GM23338 (cell line): ENCODE measurements at regions not wholly inside any gene's neighbourhood (a gene's known extent, or its start where the extent isn't known, plus 50 kb on each side); places are given as distances from the start of the nearest gene placed in this dataset.

Experiments
- ATAC-seq: fragments of 200-7000 bp; cut with Tn5 transposase; 3 replicates; pipeline ENCODE4 v1.9.1; 2020
- DNase-seq: peaks from one replicate; pipeline ENCODE4 v3.0.0-alpha.2; 2015; ENCODE audit warnings: low spot score
- H2AFZ ChIP-seq: fragments of 200-600 bp; sonication (generic); 2 replicates; pipeline ENCODE4 v1.8.0; 2016; ENCODE audit warnings: antibody characterized with exemption, mild to moderate bottlenecking, moderate library complexity
- H3F3A ChIP-seq: fragments of 200-600 bp; sonication (generic); replicated peaks from 2 replicates; pipeline ENCODE4 v1.8.0; 2017; ENCODE audit warnings: antibody characterized with exemption, mixed run types, low read depth
- H3K27ac ChIP-seq: fragments of 200-600 bp; sonication (generic); 2 replicates; pipeline ENCODE4 v1.6.1; 2016; ENCODE audit warnings: low read depth
- H3K27me3 ChIP-seq: fragments of 200-600 bp; sonication (generic); 2 replicates; pipeline ENCODE4 v1.8.0; 2016; ENCODE audit warnings: mild to moderate bottlenecking, mixed run types, moderate library complexity; ENCODE audit not compliant: insufficient read depth
- H3K36me3 ChIP-seq: fragments of 200-600 bp; sonication (generic); 2 replicates; pipeline ENCODE4 v1.8.0; 2016; ENCODE audit warnings: mild to moderate bottlenecking; ENCODE audit not compliant: insufficient read depth
- H3K4me1 ChIP-seq: fragments of 200-600 bp; sonication (generic); 2 replicates; pipeline ENCODE4 v1.8.0; 2016; ENCODE audit warnings: mild to moderate bottlenecking, moderate library complexity; ENCODE audit not compliant: insufficient read depth
- H3K4me2 ChIP-seq: fragments of 200-600 bp; sonication (generic); 2 replicates; pipeline ENCODE4 v1.7.1; 2017; ENCODE audit warnings: mixed run types
- H3K4me3 ChIP-seq: fragments of 200-600 bp; sonication (generic); 2 replicates; pipeline ENCODE4 v1.6.1; 2016; ENCODE audit warnings: mixed run types
- H3K79me2 ChIP-seq: fragments of 200-600 bp; sonication (generic); replicated peaks from 2 replicates; pipeline ENCODE4 v1.8.0; 2017; ENCODE audit warnings: mild to moderate bottlenecking; ENCODE audit not compliant: insufficient read depth
- H3K9me2 ChIP-seq: fragments of 200-600 bp; sonication (generic); 2 replicates; pipeline ENCODE4 v1.8.0; 2017; ENCODE audit not compliant: insufficient read depth
- H4K20me1 ChIP-seq: fragments of 200-600 bp; sonication (generic); replicated peaks from 2 replicates; pipeline ENCODE4 v1.8.0; 2017; ENCODE audit warnings: mild to moderate bottlenecking; ENCODE audit not compliant: insufficient read depth
- H3K27ac Mint-ChIP-seq: 2 replicates; pipeline ENCODE4 v1.8.0; 2020; ENCODE audit warnings: inconsistent platforms, mild to moderate bottlenecking, moderate library complexity, mixed read lengths
- H3K27me3 Mint-ChIP-seq: 3 replicates; pipeline ENCODE4 v1.8.0; 2022; ENCODE audit warnings: low read depth, mild to moderate bottlenecking, moderate library complexity, mixed read lengths, inconsistent platforms; ENCODE audit not compliant: insufficient read depth, poor library complexity
- H3K36me3 Mint-ChIP-seq: 3 replicates; pipeline ENCODE4 v1.8.0; 2021; ENCODE audit warnings: low read depth, mild to moderate bottlenecking, inconsistent platforms, moderate library complexity, mixed read lengths
- H3K4me1 Mint-ChIP-seq: 3 replicates; pipeline ENCODE4 v1.8.0; 2020; ENCODE audit warnings: mild to moderate bottlenecking, inconsistent platforms, mixed read lengths
- H3K4me3 Mint-ChIP-seq: 3 replicates; pipeline ENCODE4 v1.8.0; 2021; ENCODE audit warnings: moderate library complexity, mild to moderate bottlenecking, inconsistent platforms, mixed read lengths
- H3K9me3 Mint-ChIP-seq: 3 replicates; pipeline ENCODE4 v1.8.0; 2020; ENCODE audit warnings: moderate library complexity, mild to moderate bottlenecking, inconsistent platforms, mixed read lengths
- CREB1 ChIP-seq: fragments of 250-450 bp; sonication (Bioruptor Pico); IDR thresholded peaks from 2 replicates; pipeline ENCODE4 v1.5.0; 2020; ENCODE audit warnings: low read depth, mild to moderate bottlenecking, moderate library complexity
- EZH2 ChIP-seq: fragments of 200-600 bp; sonication (generic); IDR thresholded peaks from one replicate; pipeline ENCODE4 v1.8.0; 2017; ENCODE audit warnings: antibody characterized with exemption, mild to moderate bottlenecking, low read depth; ENCODE audit not compliant: unreplicated experiment
- EZH2phosphoT487 ChIP-seq: fragments of 200-600 bp; sonication (generic); IDR thresholded peaks from one replicate; pipeline ENCODE4 v1.8.1; 2018; ENCODE audit warnings: antibody characterized with exemption; ENCODE audit not compliant: unreplicated experiment
- JUNB ChIP-seq: IDR thresholded peaks from one replicate; pipeline ENCODE4 v1.6.1; 2016; ENCODE audit warnings: antibody characterized with exemption; ENCODE audit not compliant: unreplicated experiment
- NANOG ChIP-seq: IDR thresholded peaks from 2 replicates; pipeline ENCODE4 v1.6.1; 2016; ENCODE audit warnings: antibody characterized with exemption, borderline replicate concordance
- POLR2AphosphoS5 ChIP-seq: IDR thresholded peaks from 2 replicates; pipeline ENCODE4 v1.6.1; 2016; ENCODE audit warnings: antibody characterized with exemption, low read depth
- STAT1 ChIP-seq: IDR thresholded peaks from one replicate; pipeline ENCODE4 v1.6.1; 2016; ENCODE audit warnings: antibody characterized with exemption; ENCODE audit not compliant: unreplicated experiment
- ZNF114 ChIP-seq: fragments of 250-450 bp; sonication (Bioruptor Pico); IDR thresholded peaks from 2 replicates; pipeline ENCODE4 v1.5.0; 2020; ENCODE audit warnings: mild to moderate bottlenecking, moderate library complexity
- ZNF331 ChIP-seq: fragments of 250-450 bp; sonication (Bioruptor Pico); IDR thresholded peaks from 2 replicates; pipeline ENCODE4 v1.5.0; 2020; ENCODE audit warnings: low read depth, mild to moderate bottlenecking, moderate library complexity
- TF ChIP-seq, protein P1 (sequence below): IDR thresholded peaks from one replicate; pipeline ENCODE4 v1.6.1; 2018; ENCODE audit warnings: antibody characterized with exemption; ENCODE audit not compliant: unreplicated experiment
- TF ChIP-seq, protein P2 (sequence below), 2 experiments: fragments of 200-600 bp in 1 of 2; sonication (generic) in 1 of 2; conservative IDR thresholded peaks; 2 replicates each; pipeline versions ENCODE4 v1.5.1 to v1.6.1; 2016 to 2017; ENCODE audit warnings: antibody characterized with exemption in 2 of 2, low read depth in 2 of 2, mild to moderate bottlenecking in 2 of 2, moderate library complexity in 1 of 2

DNA sequence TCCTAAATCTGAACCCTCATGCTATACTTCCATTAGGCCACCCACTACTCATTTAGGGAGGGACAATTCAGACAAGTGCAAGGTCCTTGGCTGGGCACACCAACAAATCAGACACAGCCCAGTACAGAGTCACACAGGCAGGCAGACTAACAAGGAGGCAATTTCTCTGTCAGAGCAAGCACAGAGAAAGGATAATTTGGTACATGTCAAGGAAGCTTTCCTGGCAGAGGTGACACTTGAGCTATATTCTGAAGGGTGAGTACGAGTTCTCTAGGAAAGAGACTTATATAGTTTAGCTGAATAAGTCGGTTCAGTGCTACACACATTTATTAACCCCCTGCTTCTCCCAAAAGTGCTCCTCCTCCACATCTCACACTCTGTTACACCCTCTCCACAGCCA is 455.9 kb downstream of the OMA1 start (continued):
- TF ChIP-seq, protein P1, sequence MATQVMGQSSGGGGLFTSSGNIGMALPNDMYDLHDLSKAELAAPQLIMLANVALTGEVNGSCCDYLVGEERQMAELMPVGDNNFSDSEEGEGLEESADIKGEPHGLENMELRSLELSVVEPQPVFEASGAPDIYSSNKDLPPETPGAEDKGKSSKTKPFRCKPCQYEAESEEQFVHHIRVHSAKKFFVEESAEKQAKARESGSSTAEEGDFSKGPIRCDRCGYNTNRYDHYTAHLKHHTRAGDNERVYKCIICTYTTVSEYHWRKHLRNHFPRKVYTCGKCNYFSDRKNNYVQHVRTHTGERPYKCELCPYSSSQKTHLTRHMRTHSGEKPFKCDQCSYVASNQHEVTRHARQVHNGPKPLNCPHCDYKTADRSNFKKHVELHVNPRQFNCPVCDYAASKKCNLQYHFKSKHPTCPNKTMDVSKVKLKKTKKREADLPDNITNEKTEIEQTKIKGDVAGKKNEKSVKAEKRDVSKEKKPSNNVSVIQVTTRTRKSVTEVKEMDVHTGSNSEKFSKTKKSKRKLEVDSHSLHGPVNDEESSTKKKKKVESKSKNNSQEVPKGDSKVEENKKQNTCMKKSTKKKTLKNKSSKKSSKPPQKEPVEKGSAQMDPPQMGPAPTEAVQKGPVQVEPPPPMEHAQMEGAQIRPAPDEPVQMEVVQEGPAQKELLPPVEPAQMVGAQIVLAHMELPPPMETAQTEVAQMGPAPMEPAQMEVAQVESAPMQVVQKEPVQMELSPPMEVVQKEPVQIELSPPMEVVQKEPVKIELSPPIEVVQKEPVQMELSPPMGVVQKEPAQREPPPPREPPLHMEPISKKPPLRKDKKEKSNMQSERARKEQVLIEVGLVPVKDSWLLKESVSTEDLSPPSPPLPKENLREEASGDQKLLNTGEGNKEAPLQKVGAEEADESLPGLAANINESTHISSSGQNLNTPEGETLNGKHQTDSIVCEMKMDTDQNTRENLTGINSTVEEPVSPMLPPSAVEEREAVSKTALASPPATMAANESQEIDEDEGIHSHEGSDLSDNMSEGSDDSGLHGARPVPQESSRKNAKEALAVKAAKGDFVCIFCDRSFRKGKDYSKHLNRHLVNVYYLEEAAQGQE = no peak
- no peak for TF ChIP-seq STAT1

GRCh38 chr1:58089898-58090534 is 456.5 kb downstream of the OMA1 start:
- Histone ChIP-seq H2AFZ (no peak overlapping the region), H3K4me2 (0 out of 2 replicates have a peak overlapping the region, but pooled peaks have one; percentile 15), H3K9me2 (no peaks in the 10 kb centered on the region), H3K4me3 (no peak overlapping the region), H3K27me3 (no peaks in the 10 kb centered on the region), H3F3A (0 out of 2 replicates have a peak, but pooled peaks cover 3% of the 10 kb centered on the region), H3K4me1 (peaks cover 43% of the 10 kb centered on the region), H3K79me2 (no peaks in the 10 kb centered on the region), H3K36me3 (no peaks in the 10 kb centered on the region), H3K27ac (no peak overlapping the region), H4K20me1 (no peaks in the 10 kb centered on the region)
- Mint-ChIP-seq H3K36me3 (no peaks in the 10 kb centered on the region), H3K9me3 (no peaks in the 10 kb centered on the region), H3K4me3 (no peak overlapping the region), H3K27me3 (peaks cover 2% of the 10 kb centered on the region), H3K4me1 (peaks cover 43% of the 10 kb centered on the region), H3K27ac (no peak overlapping the region)
- ATAC-seq (no peak), DNase-seq (no peak)
- no peak for TF ChIP-seq ZNF114 (CRISPR knock-in tag)
- no peak for TF ChIP-seq POLR2AphosphoS5

DNA sequence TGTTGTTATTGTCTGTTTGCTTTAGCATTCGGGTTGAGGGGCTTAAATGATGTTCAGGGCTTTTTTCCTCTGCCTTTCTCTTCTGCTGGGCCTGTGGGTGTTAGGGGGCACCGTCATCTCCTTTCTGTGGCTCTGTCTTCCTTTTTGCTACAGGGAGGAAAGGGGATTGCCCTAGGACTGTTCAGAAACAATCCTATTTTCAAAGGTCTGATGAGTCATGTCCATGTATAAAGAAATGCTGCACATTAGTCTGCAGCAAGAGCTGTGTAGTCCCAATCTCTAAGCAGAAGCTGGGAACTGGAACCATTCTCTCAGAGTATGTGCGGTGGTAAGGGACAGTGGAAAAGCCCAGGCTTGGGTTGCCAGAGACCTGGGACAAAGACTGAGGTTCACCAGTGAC is 462.3 kb downstream of the OMA1 start:
- no peak overlapping the region for H3K27ac Mint-ChIP-seq
- no peak for TF ChIP-seq STAT1
- TF ChIP-seq ZNF114 (CRISPR knock-in tag) = no peak
- TF ChIP-seq, protein P2, sequence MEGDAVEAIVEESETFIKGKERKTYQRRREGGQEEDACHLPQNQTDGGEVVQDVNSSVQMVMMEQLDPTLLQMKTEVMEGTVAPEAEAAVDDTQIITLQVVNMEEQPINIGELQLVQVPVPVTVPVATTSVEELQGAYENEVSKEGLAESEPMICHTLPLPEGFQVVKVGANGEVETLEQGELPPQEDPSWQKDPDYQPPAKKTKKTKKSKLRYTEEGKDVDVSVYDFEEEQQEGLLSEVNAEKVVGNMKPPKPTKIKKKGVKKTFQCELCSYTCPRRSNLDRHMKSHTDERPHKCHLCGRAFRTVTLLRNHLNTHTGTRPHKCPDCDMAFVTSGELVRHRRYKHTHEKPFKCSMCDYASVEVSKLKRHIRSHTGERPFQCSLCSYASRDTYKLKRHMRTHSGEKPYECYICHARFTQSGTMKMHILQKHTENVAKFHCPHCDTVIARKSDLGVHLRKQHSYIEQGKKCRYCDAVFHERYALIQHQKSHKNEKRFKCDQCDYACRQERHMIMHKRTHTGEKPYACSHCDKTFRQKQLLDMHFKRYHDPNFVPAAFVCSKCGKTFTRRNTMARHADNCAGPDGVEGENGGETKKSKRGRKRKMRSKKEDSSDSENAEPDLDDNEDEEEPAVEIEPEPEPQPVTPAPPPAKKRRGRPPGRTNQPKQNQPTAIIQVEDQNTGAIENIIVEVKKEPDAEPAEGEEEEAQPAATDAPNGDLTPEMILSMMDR (conservative IDR thresholded peaks at IDR 0.05; ENCODE audit: low read depth in 2 of 2) = no peak
- TF ChIP-seq EZH2 = no peak
- no peak for TF ChIP-seq NANOG
- no peak for TF ChIP-seq EZH2phosphoT487
- TF ChIP-seq ZNF331 (CRISPR knock-in tag) = no peak
- no peak for TF ChIP-seq CREB1
- no peak for TF ChIP-seq JUNB
- TF ChIP-seq, protein P1 = no peak
- TF ChIP-seq POLR2AphosphoS5 = no peak

More for the DNA sequence above, 462.3 kb downstream of the OMA1 start:
- H3K27ac ChIP-seq = no peak overlapping the region
- no peak for ATAC-seq
- no peaks in the 10 kb centered on the region for H3K27me3 ChIP-seq
- H4K20me1 ChIP-seq = no peaks in the 10 kb centered on the region
- H3K27me3 Mint-ChIP-seq = no peaks in the 10 kb centered on the region
- H3K79me2 ChIP-seq = no peaks in the 10 kb centered on the region
- H3K4me1 ChIP-seq = peaks cover 18% of the 10 kb centered on the region
- H3K4me1 Mint-ChIP-seq = peaks cover 16% of the 10 kb centered on the region
- DNase-seq = no peak
- H3K4me2 ChIP-seq = no peak overlapping the region
- no peaks in the 10 kb centered on the region for H3K9me3 Mint-ChIP-seq
- H3K9me2 ChIP-seq = no peaks in the 10 kb centered on the region
- no peaks in the 10 kb centered on the region for H3K36me3 ChIP-seq
- H3F3A ChIP-seq = no peaks in the 10 kb centered on the region
- no peaks in the 10 kb centered on the region for H3K36me3 Mint-ChIP-seq
- no peak overlapping the region for H3K4me3 ChIP-seq
- H3K4me3 Mint-ChIP-seq = no peak overlapping the region
- H2AFZ ChIP-seq = no peak overlapping the region
